ENCODE measurements at regions not wholly inside any gene's neighbourhood (a gene's known extent, or its start where the extent isn't known, plus 50 kb on each side); places are given as distances from the start of the nearest gene placed in this dataset.

DNA sequence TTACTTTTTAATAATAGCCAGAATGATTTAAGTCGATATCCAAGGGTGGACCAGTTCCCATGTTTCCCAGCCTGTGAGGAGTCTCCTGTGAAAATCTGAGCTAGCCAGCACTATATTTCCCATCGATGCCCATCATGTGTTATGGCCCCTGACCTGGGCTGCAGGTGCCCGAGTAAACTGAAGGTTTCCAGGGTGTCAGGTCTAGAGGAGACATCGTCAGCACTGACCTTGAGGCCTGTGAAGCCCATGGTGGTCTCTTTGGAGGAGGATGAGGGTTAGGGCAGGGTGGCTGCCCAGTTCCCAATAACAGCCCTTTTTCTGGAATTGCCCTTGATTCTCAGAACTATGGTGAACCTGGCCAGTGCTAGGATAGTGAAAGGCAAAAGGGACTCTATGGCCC lies 63.0 kb upstream of the TOP1 start:
- Histone ChIP-seq H4K8ac (ENCODE audit: extremely low read depth, insufficient read depth, low read length) (no peak overlapping the region), H2BK20ac (ENCODE audit: low read length) (no peak overlapping the region), H2BK12ac (ENCODE audit: low read depth, low read length) (no peak overlapping the region), H3K23ac (ENCODE audit: insufficient read length) (no peak overlapping the region), H3K56ac (replicated peaks; ENCODE audit: insufficient read length, low read depth, low read length) (no peak overlapping the region), H3K27me3 (replicated peaks in 1 of 4; ENCODE audit: control insufficient read depth in 3 of 4, extremely low read depth in 1 of 4, insufficient read depth in 3 of 4, low read length in 3 of 4) (no peaks in the 10 kb centered on the region), H3K23me2 (ENCODE audit: low read depth, low read length) (no peaks in the 10 kb centered on the region), H2AFZ (ENCODE audit: low read length) (no peak overlapping the region), H3K4me1 (replicated peaks in 1 of 4; ENCODE audit: control insufficient read depth in 3 of 4, insufficient read depth in 4 of 4, low read length in 3 of 4) (peaks cover 0 to 3% (median under 1%) of the 10 kb centered on the region in 4 experiments; a peak in 3 of 7 replicates), H3K18ac (ENCODE audit: extremely low read depth, low read length) (no peak overlapping the region), H4K20me1 (replicated peaks in 1 of 2; ENCODE audit: control insufficient read depth in 1 of 2, insufficient read depth in 2 of 2, low read length in 2 of 2) (no peaks in the 10 kb centered on the region), H4K5ac (ENCODE audit: insufficient read length, low read depth, low read length) (no peak overlapping the region), H3K4ac (replicated peaks; ENCODE audit: insufficient read length, low read depth, low read length) (no peak overlapping the region), H3K4me2 (ENCODE audit: insufficient read depth in 1 of 2, low read depth in 2 of 2, low read length in 2 of 2) (no peak overlapping the region), H3K9me3 (ENCODE audit: insufficient read depth in 2 of 2, low read depth in 1 of 2, low read length in 1 of 2) (no peaks in the 10 kb centered on the region), H3K4me3 (ENCODE audit: extremely low read depth in 1 of 4, insufficient read depth in 2 of 4, low read depth in 3 of 4, low read length in 4 of 4) (no peak overlapping the region), H3K27ac (ENCODE audit: low read depth, low read length) (no peak overlapping the region), H3K36me3 (ENCODE audit: control insufficient read depth in 2 of 4, insufficient read depth in 4 of 4, low read length in 3 of 4) (no peaks in the 10 kb centered on the region), H3K9ac (replicated peaks in 1 of 4; ENCODE audit: extremely low read depth in 1 of 4, low read depth in 3 of 4, low read length in 3 of 4) (no peak overlapping the region), H3K14ac (ENCODE audit: insufficient read length) (no peak overlapping the region), H3K79me1 (ENCODE audit: low read depth, low read length) (no peaks in the 10 kb centered on the region), H3K79me2 (ENCODE audit: control insufficient read depth in 1 of 2, insufficient read depth in 2 of 2, low read length in 2 of 2) (no peaks in the 10 kb centered on the region), H4K91ac (replicated peaks; ENCODE audit: insufficient read length, low read length) (no peak overlapping the region), H2BK5ac (ENCODE audit: low read depth, low read length) (no peak overlapping the region), H2AK5ac (ENCODE audit: low read depth, low read length) (no peak overlapping the region), H2BK120ac (replicated peaks; ENCODE audit: low read depth, low read length) (no peak overlapping the region), H2BK15ac (ENCODE audit: low read length) (no peak overlapping the region)
- ChIA-PET CTCF (ENCODE audit: partially characterized antibody) (interaction anchor here (0.6 to 6.4 kb wide), 53 partner anchors 9 to 1836 kb away, joined by 3 to 99 read pairs (median 4); partner anchors contain the start of gene LPIN3), POLR2A (ENCODE audit: partially characterized antibody) (interaction anchor here (0.6 to 0.9 kb wide), 2 partner anchors 64 to 234 kb away, joined by 3 read pairs; no protein-coding TSS in a partner anchor)
- 83% methylated on average over 4 of the region's 4 CpGs; no CpG with 5 or more reads in 1 of the 2 experiments for WGBS, 2 experiments (ENCODE audit: extremely low coverage in 1 of 2, insufficient coverage in 1 of 2, insufficient read length in 1 of 2, insufficient replicate concordance in 2 of 2, low coverage in 1 of 2, low lambda C conversion rate in 2 of 2, missing lambda C conversion rate in 1 of 2)
- DNase-seq (ENCODE audit: low read depth in 1 of 2, low spot score in 2 of 2) = no peak
- no peak for FAIRE-seq
- TF ChIP-seq TBP (IDR thresholded peaks at IDR 0.05; ENCODE audit: low read depth, low read length) (no peak), YY1 (IDR thresholded peaks at IDR 0.05; ENCODE audit: low read depth, low read length) (no peak), SAP30 (IDR thresholded peaks at IDR 0.05; ENCODE audit: insufficient read depth, insufficient replicate concordance, low read length) (no peak), MAFK (IDR thresholded peaks at IDR 0.05; ENCODE audit: low read depth, low read length) (no peak), SUZ12 (IDR thresholded peaks at IDR 0.05; ENCODE audit: low read length) (no peak), JUND (IDR thresholded peaks at IDR 0.05; ENCODE audit: low read length) (no peak), CBX8 (IDR thresholded peaks at IDR 0.05; ENCODE audit: borderline replicate concordance, low read depth, low read length) (no peak), SIN3A (conservative IDR thresholded peaks at IDR 0.05 in 1 of 2, IDR thresholded peaks at IDR 0.05 in 1 of 2; ENCODE audit: low read depth in 1 of 2, low read length in 2 of 2) (no peak), POLR2A (IDR thresholded peaks at IDR 0.05; ENCODE audit: control extremely low read depth in 1 of 2, low read depth in 2 of 2, low read length in 2 of 2) (no peak)
